Esophagus squamous epithelium (tissue), 5 donors: ENCODE measurements at regions not wholly inside any gene's neighbourhood (a gene's known extent, or its start where the extent isn't known, plus 50 kb on each side); places are given as distances from the start of the nearest gene placed in this dataset.

Experiments
- DNase-seq: peaks from one replicate; lab custom pipeline; 2025; lab: John Stamatoyannopoulos, UW
- H3K27ac ChIP-seq, 4 donors: fragments of 200-600 bp; sonication (generic); one replicate each; pipeline ENCODE4 v1.5.1; 2016 to 2019; ENCODE audit warnings: mild to moderate bottlenecking in 1 of 4
- H3K27me3 ChIP-seq, 4 donors: fragments of 200-600 bp; sonication (generic); 1 replicate in 3 of 4; 2 replicates in 1 of 4; pipeline versions ENCODE4 v1.5.1 to v1.6.0; 2017 to 2021; ENCODE audit warnings: antibody characterized with exemption in 1 of 4
- H3K36me3 ChIP-seq, 3 donors: fragments of 200-600 bp; sonication (generic); one replicate each; pipeline ENCODE4 v1.5.1; 2016 to 2019
- H3K4me1 ChIP-seq, 3 donors: fragments of 200-600 bp; sonication (generic); one replicate each; pipeline ENCODE4 v1.5.1; 2017 to 2019
- H3K4me3 ChIP-seq, 4 donors: fragments of 200-600 bp; sonication (generic); 1 replicate in 3 of 4; 2 replicates in 1 of 4; pipeline ENCODE4 v1.5.1; 2016 to 2019; ENCODE audit warnings: mild to moderate bottlenecking in 2 of 4, moderate library complexity in 1 of 4
- H3K9me3 ChIP-seq, 3 donors: fragments of 200-600 bp; sonication (generic); one replicate each; pipeline ENCODE4 v1.5.1; 2016 to 2019
- CTCF ChIP-seq, 6 experiments: fragments of 450-650 bp in 4 of 6; fragments of 200-600 bp in 2 of 6; sonication (generic) in 2 of 6; IDR thresholded peaks; one replicate each; pipeline ENCODE4 v1.5.1; 2016 to 2019; ENCODE audit warnings: antibody characterized with exemption in 6 of 6, mild to moderate bottlenecking in 4 of 6, moderate library complexity in 4 of 6
- POLR2A ChIP-seq, 4 donors: fragments of 450-650 bp; IDR thresholded peaks; one replicate each; pipeline ENCODE4 v1.6.1; 2017; ENCODE audit warnings: antibody characterized with exemption in 4 of 4, mild to moderate bottlenecking in 4 of 4, moderate library complexity in 3 of 4
- WGBS, 2 donors: methylation state at CpG; one replicate each; pipeline ENCODE4 v1.1.5; 2018; 5-methylcytosine and 5-hydroxymethylcytosine counted together
- intact Hi-C: fragments of 100-400 bp; cut with DNase I; formaldehyde crosslinking; loops from one replicate; pipeline ENCODE4 v1.15.0; 2022
- donor health status: DM: yes; HTN: yes; CAD: no.

- no peak for DNase-seq
- TF ChIP-seq CTCF (IDR thresholded peaks at IDR 0.05) (no peak), POLR2A (IDR thresholded peaks at IDR 0.05) (no peak)
- no peaks in the 10 kb centered on the region for H3K27me3 ChIP-seq
- intact Hi-C loops = no loop called here
- no peaks in the 10 kb centered on the region for H3K9me3 ChIP-seq
- H3K36me3 ChIP-seq = no peaks in the 10 kb centered on the region
- H3K27ac ChIP-seq = no peak overlapping the region
- H3K4me1 ChIP-seq = no peaks in the 10 kb centered on the region
- 96 to 100% methylated on average over 1 of the region's 1 CpG for WGBS, 2 donors
- H3K4me3 ChIP-seq = no peak overlapping the region
These were observed 144.7 kb downstream of the ZNF281 start for GRCh38 chr1:200265104-200265503.

- no peak for TF ChIP-seq CTCF (IDR thresholded peaks at IDR 0.05)
- no peak for TF ChIP-seq POLR2A (IDR thresholded peaks at IDR 0.05)
- Histone ChIP-seq H3K36me3 (no peaks in the 10 kb centered on the region), H3K4me1 (no peaks in the 10 kb centered on the region), H3K27ac (no peak overlapping the region), H3K9me3 (no peaks in the 10 kb centered on the region), H3K4me3 (no peak overlapping the region), H3K27me3 (no peaks in the 10 kb centered on the region)
- 86 to 88% methylated on average over 2 to 3 of the region's 3 CpGs for WGBS, 2 donors
- intact Hi-C loops = no loop called here
- DNase-seq = no peak
These were observed 146.6 kb downstream of the ZNF281 start for GRCh38 chr1:200263203-200263602.

GRCh38 chr1:200262326-200262965 is 147.4 kb downstream of the ZNF281 start:
- no peaks in the 10 kb centered on the region for H3K9me3 ChIP-seq
- WGBS, 2 donors = 77 to 88% methylated on average over 7 of the region's 7 CpGs
- no peaks in the 10 kb centered on the region for H3K27me3 ChIP-seq
- TF ChIP-seq CTCF (IDR thresholded peaks at IDR 0.05) = no peak
- no peak for TF ChIP-seq POLR2A (IDR thresholded peaks at IDR 0.05)
- no peak overlapping the region for H3K4me3 ChIP-seq
- H3K4me1 ChIP-seq = no peaks in the 10 kb centered on the region
- H3K27ac ChIP-seq = no peak overlapping the region
- H3K36me3 ChIP-seq = no peaks in the 10 kb centered on the region
- DNase-seq = no peak
- intact Hi-C loops = no loop called here

GRCh38 chr1:200260597-200261335 is 149.1 kb downstream of the ZNF281 start:
- no peak overlapping the region for H3K27ac ChIP-seq
- H3K4me1 ChIP-seq = no peaks in the 10 kb centered on the region
- H3K9me3 ChIP-seq = no peaks in the 10 kb centered on the region
- intact Hi-C loops = no loop called here
- no peak overlapping the region for H3K4me3 ChIP-seq
- no peaks in the 10 kb centered on the region for H3K36me3 ChIP-seq
- TF ChIP-seq CTCF (IDR thresholded peaks at IDR 0.05) = no peak
- no peak for TF ChIP-seq POLR2A (IDR thresholded peaks at IDR 0.05)
- H3K27me3 ChIP-seq = peaks cover 0 to 3% (median 0%) of the 10 kb centered on the region in 4 donors
- DNase-seq = no peak
- WGBS, 2 donors = 59 to 68% methylated on average over 3 to 5 of the region's 5 CpGs
